ENCODE measurements at regions not wholly inside any gene's neighbourhood (a gene's known extent, or its start where the extent isn't known, plus 50 kb on each side); places are given as distances from the start of the nearest gene placed in this dataset.
A peak's percentile ranks its signal among the peaks of the same experiment; 100 is the strongest.

GRCh38 chr15:100737214-100737613, 134.8 kb downstream of the ASB7 start:
- no peaks in the 10 kb centered on the region for H4K20me1 ChIP-seq (replicated peaks; ENCODE audit: control insufficient read depth, insufficient read depth, low read length)

GRCh38 chr15:100738614-100739013, 136.2 kb downstream of the ASB7 start:
- Histone ChIP-seq H3K27ac (ENCODE audit: extremely low read depth, low read depth, low read length) (no peak overlapping the region), H3K27me3 (ENCODE audit: control insufficient read depth in 2 of 2, insufficient read depth in 2 of 2, low read length in 2 of 2) (peaks cover 5 to 35% of the 10 kb centered on the region in 2 experiments; a peak in 3 of 5 replicates), H2AFZ (ENCODE audit: low read depth, low read length) (no peak overlapping the region), H4K20me1 (replicated peaks; ENCODE audit: control insufficient read depth, insufficient read depth, low read length) (no peaks in the 10 kb centered on the region), H3K36me3 (ENCODE audit: control insufficient read depth, insufficient read depth, low read length) (no peaks in the 10 kb centered on the region), H3K79me2 (ENCODE audit: control insufficient read depth, insufficient read depth, low read length) (no peaks in the 10 kb centered on the region), H3K4me3 (no peak overlapping the region), H3K9me1 (ENCODE audit: control insufficient read depth, insufficient read depth, low read length) (no peaks in the 10 kb centered on the region), H3K9ac (ENCODE audit: insufficient read depth in 1 of 2, low read depth in 2 of 2, low read length in 2 of 2) (no peak overlapping the region), H3K4me2 (ENCODE audit: insufficient read depth, low read length) (no peak overlapping the region), H3K9me3 (replicated peaks; ENCODE audit: control insufficient read depth, insufficient read depth, low read depth, low read length) (no peaks in the 10 kb centered on the region), H3K4me1 (replicated peaks in 1 of 2; ENCODE audit: control insufficient read depth in 2 of 2, insufficient read depth in 2 of 2, low read length in 2 of 2) (no peaks in the 10 kb centered on the region)
- TF ChIP-seq NEUROD1 (IDR thresholded peaks at IDR 0.05; ENCODE audit: borderline replicate concordance, low read depth, low read length, partially characterized antibody) (no peak), PHF21A (IDR thresholded peaks at IDR 0.05; ENCODE audit: borderline replicate concordance, low read depth) (no peak)
- no peak for FAIRE-seq
- in situ Hi-C loops (cut with MboI) = no loop called here
- CTCF ChIA-PET (ENCODE audit: low intra/inter-chr PET ratio) = no interaction called here
- ATAC-seq = no peak
- DNase-seq (ENCODE audit: extremely low read depth in 1 of 4, low spot score in 3 of 4) = peak in 1 of 4 experiments; percentile 2
- 0% methylated on average over 4 of the region's 5 CpGs for WGBS (ENCODE audit: insufficient coverage, low coverage, missing lambda C conversion rate)
- no TSS peak for BruUV-seq (replicated peaks)
- intact Hi-C loops (cut with micrococcal nuclease) = no loop called here
- POLR2A ChIA-PET = interaction anchor here (0.7 kb wide), 1 partner anchor 142 kb away, joined by 3 read pairs; no protein-coding TSS in a partner anchor

More at GRCh38 chr15:100737214-100737613, 134.8 kb downstream of the ASB7 start:
- Histone ChIP-seq H3K27me3 (ENCODE audit: control insufficient read depth in 2 of 2, insufficient read depth in 2 of 2, low read length in 2 of 2) (peaks cover 5 to 35% of the 10 kb centered on the region in 2 experiments; a peak in 3 of 5 replicates), H3K9ac (ENCODE audit: insufficient read depth in 1 of 2, low read depth in 2 of 2, low read length in 2 of 2) (no peak overlapping the region), H3K4me3 (no peak overlapping the region), H3K27ac (ENCODE audit: extremely low read depth, low read depth, low read length) (no peak overlapping the region), H3K79me2 (ENCODE audit: control insufficient read depth, insufficient read depth, low read length) (no peaks in the 10 kb centered on the region), H3K4me1 (replicated peaks in 1 of 2; ENCODE audit: control insufficient read depth in 2 of 2, insufficient read depth in 2 of 2, low read length in 2 of 2) (no peaks in the 10 kb centered on the region), H3K4me2 (ENCODE audit: insufficient read depth, low read length) (no peak overlapping the region), H3K9me1 (ENCODE audit: control insufficient read depth, insufficient read depth, low read length) (no peaks in the 10 kb centered on the region), H2AFZ (ENCODE audit: low read depth, low read length) (no peak overlapping the region), H3K36me3 (ENCODE audit: control insufficient read depth, insufficient read depth, low read length) (no peaks in the 10 kb centered on the region), H3K9me3 (replicated peaks; ENCODE audit: control insufficient read depth, insufficient read depth, low read depth, low read length) (no peaks in the 10 kb centered on the region)
- no peak for TF ChIP-seq CREB3 (tag; conservative IDR thresholded peaks at IDR 0.05; ENCODE audit: low read depth)
- TF ChIP-seq ZNF699 (CRISPR knock-in tag; IDR thresholded peaks at IDR 0.05; ENCODE audit: insufficient replicate concordance) = no peak
- ChIA-PET POLR2A (no interaction called here), CTCF (ENCODE audit: low intra/inter-chr PET ratio) (no interaction called here)
- intact Hi-C loops (cut with micrococcal nuclease) (no loop called here), in situ Hi-C loops (cut with MboI) (no loop called here)
- ATAC-seq (no peak), DNase-seq (ENCODE audit: extremely low read depth in 1 of 4, low spot score in 3 of 4) (no peak), FAIRE-seq (no peak)
- WGBS (ENCODE audit: insufficient coverage, low coverage, missing lambda C conversion rate) = 0% methylated on average over 11 of the region's 12 CpGs
- no TSS peak for BruUV-seq (replicated peaks)

Measured in K562 (cell line).